Keratinocyte (primary cell): ENCODE measurements at regions not wholly inside any gene's neighbourhood (a gene's known extent, or its start where the extent isn't known, plus 50 kb on each side); places are given as distances from the start of the nearest gene placed in this dataset.
"Not testable (repeated sequence)": the region's sequence is repeated elsewhere in the genome, so short reads cannot be mapped to it uniquely, and the experiment has no call there.

ENCODE experiments used
- DNase-seq: peaks from one replicate; pipeline ENCODE4 v3.0.0-alpha.2; 2011; ENCODE audit warnings: low read depth, missing footprints, low spot score
- FAIRE-seq: peaks from 2 replicates; lab custom pipeline; 2011; peaks lifted over from hg19 to GRCh38; lab: Jason Lieb, UNC
- H2AFZ ChIP-seq: 2 replicates; pipeline ENCODE4 v1.6.0; 2012; ENCODE audit warnings: low read length, control low read depth, inconsistent platforms; ENCODE audit not compliant: control insufficient read depth
- H3K27ac ChIP-seq: 2 replicates; pipeline ENCODE4 v1.5.1; 2011; ENCODE audit warnings: low read length; ENCODE audit not compliant: control insufficient read depth, insufficient read depth
- H3K27me3 ChIP-seq: 3 replicates; pipeline ENCODE4 v1.6.0; 2011; ENCODE audit warnings: low read length; ENCODE audit not compliant: control insufficient read depth, insufficient read depth; ENCODE audit errors: extremely low read depth
- H3K36me3 ChIP-seq, 2 experiments: 2 replicates in 1 of 2; 3 replicates in 1 of 2; pipeline ENCODE4 v1.5.1; 2011; ENCODE audit warnings: low read length in 2 of 2, mild to moderate bottlenecking in 1 of 2; ENCODE audit not compliant: control insufficient read depth in 2 of 2, insufficient read depth in 2 of 2; ENCODE audit errors: extremely low read depth in 1 of 2
- H3K4me1 ChIP-seq: 3 replicates; pipeline ENCODE4 v1.5.1; 2011; ENCODE audit warnings: low read length; ENCODE audit not compliant: control insufficient read depth, insufficient read depth; ENCODE audit errors: extremely low read depth
- H3K4me2 ChIP-seq: 3 replicates; pipeline ENCODE4 v1.6.0; 2011; ENCODE audit warnings: low read depth, low read length; ENCODE audit not compliant: control insufficient read depth, insufficient read depth; ENCODE audit errors: extremely low read depth
- H3K4me3 ChIP-seq, 3 experiments: fragments of 200-600 bp in 1 of 3; sonication (generic) in 1 of 3; 2 replicates in 2 of 3; 3 replicates in 1 of 3; pipeline ENCODE4 v1.5.1; 2011 to 2016; ENCODE audit warnings: low read length in 3 of 3, mild to moderate bottlenecking in 3 of 3, control low read depth in 2 of 3, inconsistent platforms in 1 of 3, low read depth in 1 of 3, mixed read lengths in 1 of 3, mixed run types in 1 of 3, moderate library complexity in 1 of 3; ENCODE audit not compliant: control insufficient read depth in 2 of 3, insufficient read depth in 2 of 3; ENCODE audit errors: extremely low read depth in 1 of 3
- H3K79me2 ChIP-seq: 2 replicates; pipeline ENCODE4 v1.6.0; 2012; ENCODE audit warnings: low read length; ENCODE audit not compliant: control insufficient read depth, insufficient read depth
- H3K9ac ChIP-seq: 3 replicates; pipeline ENCODE4 v1.6.0; 2011; ENCODE audit warnings: low read length; ENCODE audit not compliant: control insufficient read depth, insufficient read depth; ENCODE audit errors: extremely low read depth
- H3K9me1 ChIP-seq: 3 replicates; pipeline ENCODE4 v1.6.0; 2011; ENCODE audit warnings: low read length; ENCODE audit not compliant: control insufficient read depth, insufficient read depth; ENCODE audit errors: extremely low read depth
- H3K9me3 ChIP-seq: 2 replicates; pipeline ENCODE4 v1.5.1; 2012; ENCODE audit warnings: low read depth, low read length; ENCODE audit not compliant: control insufficient read depth
- H4K20me1 ChIP-seq: 3 replicates; pipeline ENCODE4 v1.6.0; 2011; ENCODE audit warnings: low read length; ENCODE audit not compliant: control insufficient read depth, insufficient read depth; ENCODE audit errors: extremely low read depth
- CTCF ChIP-seq, 3 experiments: IDR thresholded peaks in 1 of 3; conservative IDR thresholded peaks in 1 of 3; optimal IDR thresholded peaks in 1 of 3; 2 replicates in 2 of 3; 3 replicates in 1 of 3; pipeline versions ENCODE3 to v1.5.1; 2011; ENCODE audit warnings: low read length in 3 of 3, mild to moderate bottlenecking in 3 of 3, moderate library complexity in 2 of 3, control low read depth in 1 of 3, inconsistent platforms in 1 of 3; ENCODE audit not compliant: insufficient read depth in 2 of 3; ENCODE audit errors: extremely low read depth in 1 of 3
- dilution Hi-C: fragments of 300-500 bp; cut with MboI; formaldehyde crosslinking; loops from one replicate; pipeline ENCODE4 v1.7.0; 2020; ENCODE audit warnings: low sequenced_read_pairs; ENCODE audit not compliant: extremely low pct_ligation_motif_present

- H3K9me1 ChIP-seq, H4K20me1 ChIP-seq, H3K79me2 ChIP-seq, H3K9me3 ChIP-seq, DNase-seq, H3K36me3 ChIP-seq, dilution Hi-C loops, FAIRE-seq, H3K4me2 ChIP-seq, H2AFZ ChIP-seq, H3K9ac ChIP-seq, H3K27ac ChIP-seq, H3K27me3 ChIP-seq, H3K4me3 ChIP-seq, H3K4me1 ChIP-seq: not testable (repeated sequence)
- peak in 2 of 3 experiments; percentile 44 to 48 for TF ChIP-seq CTCF (optimal IDR thresholded peaks at IDR 0.05 in 1 of 3, IDR thresholded peaks at IDR 0.05 in 1 of 3, conservative IDR thresholded peaks at IDR 0.05 in 1 of 3; ENCODE audit: extremely low read depth in 1 of 3, insufficient read depth in 2 of 3, low read length in 3 of 3)
These were observed 118.0 kb upstream of the ALDH3B2 start for GRCh38 chr11:67792273-67792990.

GRCh38 chr11:67791598-67792170 is 117.3 kb upstream of the ALDH3B2 start:
- H3K36me3 ChIP-seq, H3K79me2 ChIP-seq, H4K20me1 ChIP-seq, H3K27me3 ChIP-seq, H3K4me1 ChIP-seq, H2AFZ ChIP-seq, H3K4me3 ChIP-seq, H3K9ac ChIP-seq, H3K4me2 ChIP-seq, H3K9me1 ChIP-seq, DNase-seq, H3K27ac ChIP-seq, dilution Hi-C loops, FAIRE-seq, H3K9me3 ChIP-seq: not testable (repeated sequence)

- H3K79me2 ChIP-seq, H3K4me1 ChIP-seq, H3K27ac ChIP-seq, H3K4me3 ChIP-seq, H4K20me1 ChIP-seq, FAIRE-seq, dilution Hi-C loops, H3K9me1 ChIP-seq, H2AFZ ChIP-seq, H3K36me3 ChIP-seq, H3K9me3 ChIP-seq, H3K4me2 ChIP-seq, H3K27me3 ChIP-seq, H3K9ac ChIP-seq, DNase-seq: not testable (repeated sequence)
These were observed 113.9 kb upstream of the ALDH3B2 start for GRCh38 chr11:67788341-67788695.

GRCh38 chr11:67787681-67788340 is 113.4 kb upstream of the ALDH3B2 start:
- H3K36me3 ChIP-seq, dilution Hi-C loops, H4K20me1 ChIP-seq, H3K4me2 ChIP-seq, H3K27ac ChIP-seq, H3K9me3 ChIP-seq, H3K4me3 ChIP-seq, H3K9me1 ChIP-seq, H2AFZ ChIP-seq, H3K9ac ChIP-seq, H3K27me3 ChIP-seq, H3K79me2 ChIP-seq, DNase-seq, H3K4me1 ChIP-seq, FAIRE-seq: not testable (repeated sequence)
